GM23248 (cell line): ENCODE measurements at regions not wholly inside any gene's neighbourhood (a gene's known extent, or its start where the extent isn't known, plus 50 kb on each side); places are given as distances from the start of the nearest gene placed in this dataset.

ENCODE experiments used
- EZH2 ChIP-seq: fragments of 200-600 bp; sonication (generic); IDR thresholded peaks from 2 replicates; pipeline ENCODE4 v1.6.1; 2018; ENCODE audit warnings: antibody characterized with exemption, mild to moderate bottlenecking; ENCODE audit not compliant: insufficient read depth, poor library complexity, severe bottlenecking
- EZH2phosphoT487 ChIP-seq: fragments of 200-600 bp; sonication (generic); IDR thresholded peaks from 2 replicates; pipeline ENCODE4 v1.6.1; 2018; ENCODE audit warnings: antibody characterized with exemption, moderate library complexity, mild to moderate bottlenecking, low read depth; ENCODE audit not compliant: insufficient read depth

GRCh38 chr7:47658886-47659635 lies 77.2 kb upstream of the TNS3 start:
- TF ChIP-seq EZH2: no peak
- no peak for TF ChIP-seq EZH2phosphoT487
